GM18907 (cell line): ENCODE measurements at regions not wholly inside any gene's neighbourhood (a gene's known extent, or its start where the extent isn't known, plus 50 kb on each side); places are given as distances from the start of the nearest gene placed in this dataset.
"Not testable (repeated sequence)": the region's sequence is repeated elsewhere in the genome, so short reads cannot be mapped to it uniquely, and the experiment has no call there.

Experiments used
- ATAC-seq: cut with Tn5 transposase; IDR thresholded peaks from one replicate; pipeline ENCODE4 v1.9.1; 2021; ENCODE audit warnings: mild to moderate bottlenecking, moderate library complexity; ENCODE audit not compliant: unreplicated experiment

DNA sequence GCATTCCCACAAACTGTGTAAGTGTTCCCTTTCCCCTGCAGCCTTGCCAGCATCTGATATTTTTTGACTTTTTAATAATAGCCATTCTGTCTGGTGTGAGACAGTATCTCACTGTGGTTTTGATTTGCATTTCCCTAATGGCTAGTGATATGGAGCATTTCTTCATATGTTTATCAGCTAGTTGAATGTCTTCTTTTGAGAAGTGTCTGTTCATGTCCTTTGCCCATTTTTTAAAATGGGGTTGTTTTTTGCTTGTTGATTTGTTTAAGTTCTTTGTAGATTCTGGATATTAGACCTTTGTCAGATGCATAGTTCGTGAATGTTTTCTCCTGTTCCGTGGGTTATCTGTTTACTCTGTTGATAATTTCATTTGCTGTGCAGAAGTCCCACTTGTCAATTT, 492.8 kb downstream of the JRKL start:
- ATAC-seq, result not testable (repeated sequence)

- no peak for ATAC-seq
Observed at GRCh38 chr11:96885405-96885804, 495.6 kb downstream of the JRKL start.

DNA sequence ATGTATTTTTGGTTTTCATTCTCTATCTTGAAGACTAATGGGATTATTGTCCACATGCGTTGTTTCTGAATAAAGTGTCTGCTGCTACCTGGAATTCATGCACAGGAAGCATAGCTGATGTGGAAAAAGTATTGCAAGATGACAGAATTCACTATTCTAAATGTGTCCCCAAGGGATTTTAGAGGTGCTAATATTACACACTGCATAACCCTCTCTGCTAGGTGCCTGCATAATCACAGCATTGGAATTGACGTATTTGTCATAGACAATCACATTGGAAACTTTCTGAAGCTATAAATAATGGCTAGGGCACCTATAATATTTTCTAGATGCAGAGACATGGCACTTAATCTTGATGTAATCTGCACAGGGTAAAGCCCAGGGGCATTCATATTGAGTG, 496.1 kb downstream of the JRKL start:
- ATAC-seq, result no peak

DNA sequence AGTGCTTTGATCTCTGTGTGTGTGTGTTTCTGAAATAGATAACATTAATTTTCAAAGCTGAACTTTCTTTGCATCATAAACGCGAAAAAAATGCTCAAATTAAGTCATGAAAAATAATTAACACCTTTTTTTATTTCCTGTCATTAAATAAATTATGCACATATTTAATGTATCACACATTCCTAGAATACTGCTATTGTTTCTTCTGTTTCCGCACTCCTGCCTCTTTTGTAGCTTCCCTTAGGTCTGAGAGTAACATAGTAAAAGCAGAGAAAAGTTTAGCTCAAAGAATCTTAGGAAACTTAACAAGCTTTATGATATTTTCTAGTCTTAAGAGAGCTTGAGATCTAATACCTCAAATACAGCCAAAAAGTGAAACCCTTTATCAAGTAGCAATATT, 504.2 kb downstream of the JRKL start:
- no peak for ATAC-seq

GRCh38 chr11:96894587-96894986, 504.8 kb downstream of the JRKL start:
- ATAC-seq, result no peak

GRCh38 chr11:96899971-96900370, 510.2 kb downstream of the JRKL start:
- no peak for ATAC-seq

DNA sequence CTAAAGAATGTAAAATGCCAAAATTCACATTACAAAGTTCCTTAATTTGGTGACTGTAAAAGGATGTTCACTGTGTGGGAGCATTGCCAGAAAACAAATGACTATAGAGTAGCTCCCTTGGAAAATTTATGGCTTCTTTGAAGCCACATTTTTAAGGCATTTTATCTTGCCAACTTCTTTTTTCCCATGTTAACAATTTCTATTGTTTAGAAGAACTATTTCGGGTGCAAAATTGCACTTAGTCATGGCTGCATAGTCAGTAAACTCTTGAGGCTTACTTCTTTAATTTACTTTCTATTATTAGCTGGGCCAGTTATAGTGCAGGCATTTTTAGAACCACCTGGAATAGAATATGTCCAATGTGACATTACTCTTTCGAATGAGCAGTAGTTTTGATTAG, 515.3 kb downstream of the JRKL start:
- no peak for ATAC-seq

DNA sequence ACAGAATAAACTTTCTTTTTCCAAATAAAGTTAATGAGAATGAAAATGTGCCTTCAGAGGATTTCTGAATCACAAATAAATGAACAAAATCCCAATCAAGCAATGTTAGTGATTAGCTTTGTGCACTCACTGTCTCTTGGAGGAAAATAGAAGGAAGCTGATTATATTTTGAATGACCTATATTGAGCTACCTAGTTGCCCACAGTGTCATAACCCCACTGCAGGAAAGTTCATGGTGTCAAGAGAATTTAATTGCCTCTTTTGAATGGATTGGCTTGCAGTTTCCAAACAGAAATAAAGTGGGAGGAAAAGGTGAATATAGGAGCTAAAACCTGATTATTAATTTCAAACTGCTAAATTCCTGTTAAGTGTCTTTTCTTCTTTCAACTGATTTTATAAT, 515.9 kb downstream of the JRKL start:
- ATAC-seq, result no peak

- no peak for ATAC-seq
Observed at GRCh38 chr11:96906476-96906875, 516.7 kb downstream of the JRKL start.

DNA sequence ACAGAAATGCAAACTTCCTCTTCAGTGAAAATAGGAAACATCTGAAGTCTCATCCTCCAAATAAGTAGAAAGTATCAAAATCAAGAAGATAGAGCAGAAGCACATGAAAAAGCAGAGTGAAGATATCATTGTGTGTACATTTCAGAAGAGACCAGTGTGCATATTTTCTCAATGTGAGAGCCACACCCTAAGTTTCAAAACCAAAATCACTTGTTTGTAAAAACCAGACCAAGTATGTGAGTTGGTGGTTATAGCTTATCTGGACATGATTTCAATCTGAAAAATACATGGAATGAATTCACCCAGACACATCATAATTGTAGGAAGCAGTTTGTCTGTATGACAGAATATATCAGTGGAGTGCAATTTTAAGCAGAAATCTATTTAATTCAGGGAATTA, 536.0 kb downstream of the JRKL start:
- ATAC-seq, result no peak

GRCh38 chr11:96940227-96940626, 550.4 kb downstream of the JRKL start:
- ATAC-seq, result no peak

DNA sequence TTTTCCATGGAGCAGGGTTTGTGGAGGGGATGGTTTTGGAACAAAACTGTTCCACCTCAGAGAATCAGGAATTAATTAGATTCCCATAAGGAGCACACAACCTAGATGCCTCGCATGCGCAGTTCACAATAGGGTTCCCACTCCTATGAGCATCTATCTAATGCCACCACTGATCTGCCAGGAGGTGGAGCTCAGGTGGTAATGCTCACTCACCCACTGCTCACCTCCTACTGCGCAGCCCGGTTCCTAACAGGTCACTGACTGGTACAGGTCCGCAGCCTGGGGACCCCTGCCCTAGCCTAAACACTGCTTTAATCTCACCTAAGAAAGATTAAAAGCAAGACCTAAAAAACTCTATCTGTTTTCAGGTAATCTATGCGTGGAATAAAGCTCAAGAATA, 553.0 kb downstream of the JRKL start:
- no peak for ATAC-seq

DNA sequence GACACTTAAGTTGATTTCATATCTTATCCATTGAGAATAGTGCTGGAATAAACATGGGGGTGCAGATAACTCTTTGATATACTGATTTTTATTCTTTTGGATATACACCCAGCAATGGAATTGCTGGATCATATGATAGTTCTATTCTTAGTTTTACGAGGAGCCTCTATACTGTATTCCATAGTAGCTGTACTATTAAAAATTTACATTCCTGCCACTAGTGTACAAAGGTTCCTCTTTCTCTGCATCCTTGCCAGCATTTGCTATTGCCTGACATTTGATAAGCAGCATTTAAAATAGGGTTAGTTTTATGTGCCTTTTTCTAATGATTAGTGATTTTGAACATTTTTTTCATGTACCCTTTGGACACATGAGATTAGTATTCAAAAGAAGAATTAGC, 554.2 kb downstream of the JRKL start:
- ATAC-seq, result no peak

DNA sequence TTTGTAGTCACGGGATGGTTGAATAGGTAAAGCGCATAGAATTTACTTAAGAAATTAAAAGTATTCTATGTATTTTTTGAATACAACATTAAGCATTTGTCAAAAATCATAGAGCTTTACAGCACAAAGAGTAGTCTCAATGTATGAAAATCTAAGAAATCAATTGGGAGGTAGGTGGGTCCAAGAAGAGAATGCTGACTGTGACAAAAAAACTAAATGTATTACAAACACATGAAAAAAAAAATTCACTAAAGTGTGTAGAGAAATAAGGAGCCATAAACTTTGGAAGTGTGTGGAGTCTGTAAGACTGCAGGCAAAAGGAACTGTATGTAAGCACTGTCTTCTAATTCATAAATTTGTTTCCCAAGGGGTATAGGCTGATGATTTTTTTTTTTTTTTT, 558.3 kb downstream of the JRKL start:
- no peak for ATAC-seq

DNA sequence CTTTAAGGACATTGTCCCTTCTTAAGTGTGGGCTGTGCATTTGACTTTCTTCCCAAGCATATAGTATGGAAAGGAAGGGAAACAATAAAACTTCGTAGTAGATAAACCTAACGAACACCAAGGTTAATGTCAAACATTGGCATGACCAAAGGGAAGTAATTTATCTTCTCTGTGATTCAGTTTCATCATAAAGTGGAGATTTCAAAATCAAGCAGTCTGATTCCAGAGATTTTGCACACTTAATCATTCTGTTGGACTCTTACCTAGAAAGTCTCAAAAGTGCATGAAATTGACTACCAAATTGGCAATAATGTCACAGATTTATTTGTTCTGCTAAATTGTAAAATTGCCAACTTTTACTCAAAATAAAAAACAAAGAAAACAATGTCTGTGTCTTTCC, 559.7 kb downstream of the JRKL start:
- no peak for ATAC-seq

DNA sequence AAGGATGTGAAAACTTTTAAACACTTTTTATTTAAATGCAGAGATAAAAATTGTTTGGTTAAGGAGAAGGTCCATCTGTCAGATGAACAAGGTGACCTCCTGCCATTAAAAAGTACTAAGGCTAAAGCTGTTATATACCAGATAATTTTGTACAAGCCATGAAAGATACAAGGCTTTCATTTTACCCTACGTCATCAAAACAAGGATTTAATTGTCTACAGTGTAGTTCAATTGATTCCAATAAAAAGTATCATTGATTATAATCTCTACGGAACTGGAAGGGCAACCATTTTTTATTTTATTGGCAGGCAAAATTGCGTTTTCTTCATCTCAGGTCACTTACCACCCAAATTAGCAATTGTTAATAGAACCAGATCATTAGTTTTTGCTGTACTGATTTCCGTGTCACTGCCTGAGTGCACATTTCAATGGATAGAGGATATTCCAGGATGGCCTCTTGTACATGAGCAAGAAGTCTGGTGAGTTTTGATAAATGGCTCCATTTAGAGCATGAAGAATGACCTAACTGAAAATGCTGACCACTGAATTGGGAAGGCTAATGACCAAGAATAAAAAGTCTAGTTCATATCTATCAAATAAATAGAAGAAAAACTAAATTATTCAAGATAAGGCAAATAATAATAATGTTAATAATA, 564.9 kb downstream of the JRKL start:
- no peak for ATAC-seq

DNA sequence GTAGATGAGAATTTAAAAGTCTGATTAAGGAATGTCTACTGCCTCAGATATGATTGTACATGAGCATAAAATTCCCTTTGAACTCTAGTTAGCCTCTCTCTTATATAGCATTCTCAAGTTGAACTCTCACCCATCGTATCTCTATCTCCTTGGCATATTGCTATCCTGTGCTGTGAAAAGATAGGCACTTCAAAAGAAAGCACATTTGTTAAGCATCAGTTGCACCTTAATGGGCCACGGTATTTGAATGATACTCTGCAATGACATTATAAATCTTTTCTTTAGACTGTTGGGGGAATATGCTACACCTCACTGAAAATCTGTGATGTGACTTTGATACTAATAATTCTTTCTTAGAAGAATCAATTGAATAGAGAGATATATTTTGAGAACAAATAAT, 570.7 kb downstream of the JRKL start:
- no peak for ATAC-seq

DNA sequence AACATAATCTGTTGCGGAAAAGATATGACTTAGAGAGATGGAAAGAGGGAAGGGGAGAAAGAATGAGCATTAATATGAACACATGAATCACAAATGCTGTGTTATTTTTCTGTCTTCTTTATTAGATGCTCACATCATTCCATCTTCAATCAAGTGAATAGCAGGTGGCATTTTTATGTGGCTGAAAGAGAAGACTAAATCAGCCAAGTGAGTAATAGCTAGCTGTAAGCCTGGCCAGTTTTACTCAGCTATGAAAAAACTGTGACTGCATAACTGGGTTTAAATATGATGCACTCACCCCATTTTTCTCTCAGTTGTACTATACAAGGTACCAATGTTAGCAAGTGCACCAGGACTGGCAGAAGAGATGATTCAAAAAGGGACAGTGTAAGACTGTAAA, 571.1 kb downstream of the JRKL start:
- ATAC-seq, result no peak

DNA sequence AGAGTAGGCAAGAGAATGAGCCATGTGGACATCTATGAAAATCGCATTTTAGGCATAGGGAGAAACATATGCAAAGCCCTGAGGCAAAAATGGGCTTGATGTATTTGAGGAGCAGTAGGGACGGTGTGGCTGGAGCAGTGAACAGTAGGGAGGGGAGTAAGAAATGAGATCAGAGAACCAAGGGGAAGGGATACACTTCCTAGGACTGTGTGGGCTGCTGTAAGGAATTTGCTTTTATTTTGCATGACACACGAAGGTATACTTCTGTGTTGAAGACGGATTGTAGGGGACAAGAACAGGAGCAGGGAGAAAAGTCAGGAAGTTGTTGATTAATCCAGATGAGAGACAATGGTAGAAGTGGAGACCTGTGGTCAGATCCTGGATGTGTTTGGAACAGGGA, 572.1 kb downstream of the JRKL start:
- ATAC-seq, result no peak

- ATAC-seq, result no peak
Observed at GRCh38 chr11:96963375-96963774, 573.6 kb downstream of the JRKL start.

GRCh38 chr11:96964661-96965060, 574.8 kb downstream of the JRKL start:
- ATAC-seq, result no peak

DNA sequence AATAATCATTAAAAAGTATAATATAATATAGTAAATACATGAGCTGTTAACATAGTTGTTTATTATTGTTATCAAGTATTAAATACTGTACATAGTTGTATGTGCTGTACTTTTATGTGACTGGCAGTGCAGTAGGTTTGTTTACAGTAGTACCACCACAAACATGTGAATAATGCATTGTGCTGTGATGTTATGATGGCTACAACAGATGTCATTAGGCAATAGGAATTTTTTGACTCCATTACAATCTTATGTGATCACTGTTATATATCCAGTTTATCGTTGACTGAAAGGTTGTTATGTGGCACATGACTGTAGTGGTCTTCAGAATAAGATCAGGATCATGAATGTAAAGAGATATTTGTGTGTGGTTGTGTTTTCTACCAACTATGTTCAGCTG, 577.8 kb downstream of the JRKL start:
- ATAC-seq, result no peak

DNA sequence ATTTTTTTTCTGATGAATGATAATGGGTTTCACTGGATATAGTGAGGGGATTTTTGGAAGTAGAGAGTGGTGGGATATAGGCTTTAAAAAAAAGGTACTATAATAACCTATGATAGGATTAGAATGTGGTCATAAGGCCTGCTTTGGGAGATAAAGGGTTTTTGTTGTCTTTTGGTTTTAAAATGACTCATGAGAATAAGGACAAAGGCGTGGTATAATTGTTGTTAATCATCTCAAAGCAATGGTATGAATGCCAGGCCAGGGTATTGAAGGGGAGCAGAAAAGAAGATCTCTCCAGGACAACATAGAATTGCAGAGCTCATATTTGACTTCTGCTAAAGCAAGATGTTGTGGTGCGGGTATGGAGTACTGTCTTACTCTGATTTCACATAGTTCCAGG, 579.4 kb downstream of the JRKL start:
- no peak for ATAC-seq

- ATAC-seq, result no peak
Observed at GRCh38 chr11:96978751-96979150, 588.9 kb downstream of the JRKL start.
